OCI-LY1 (cell line): ENCODE measurements at regions not wholly inside any gene's neighbourhood (a gene's known extent, or its start where the extent isn't known, plus 50 kb on each side); places are given as distances from the start of the nearest gene placed in this dataset.

ENCODE experiments used
- CTCF ChIP-seq: fragments of 200-600 bp; sonication (generic), shearing (Covaris generic); IDR thresholded peaks from 2 replicates; pipeline ENCODE4 v1.5.1; 2017; ENCODE audit warnings: mild to moderate bottlenecking, antibody characterized with exemption, low read length, moderate library complexity, mixed read lengths
- EZH2 ChIP-seq: fragments of 200-600 bp; sonication (generic), shearing (Covaris generic); IDR thresholded peaks from 2 replicates; pipeline ENCODE4 v1.8.0; 2017; ENCODE audit warnings: borderline replicate concordance, mixed run types, mild to moderate bottlenecking, antibody characterized with exemption, low read length, moderate library complexity, mixed read lengths

GRCh38 chr14:76946753-76947077, 81.8 kb downstream of the IRF2BPL start:
- TF ChIP-seq CTCF = no peak
- TF ChIP-seq EZH2 = no peak
